Peyer's patch (tissue), 4 donors: ENCODE measurements at regions not wholly inside any gene's neighbourhood (a gene's known extent, or its start where the extent isn't known, plus 50 kb on each side); places are given as distances from the start of the nearest gene placed in this dataset.

ENCODE experiments used
- DNase-seq, 3 donors: peaks; one replicate each; pipeline ENCODE4 v3.0.0-alpha.2; 2017 to 2019
- H3K27ac ChIP-seq, 4 donors: fragments of 200-600 bp; sonication (generic); one replicate each; pipeline ENCODE4 v1.5.1; 2016 to 2019
- H3K27me3 ChIP-seq, 2 donors: fragments of 200-600 bp; sonication (generic); one replicate each; pipeline ENCODE4 v1.5.1; 2019
- H3K36me3 ChIP-seq, 3 donors: fragments of 200-600 bp; sonication (generic); one replicate each; pipeline ENCODE4 v1.5.1; 2016 to 2019
- H3K4me1 ChIP-seq, 4 donors: fragments of 200-600 bp; sonication (generic); one replicate each; pipeline ENCODE4 v1.5.1; 2016 to 2019
- H3K4me3 ChIP-seq, 4 donors: fragments of 200-600 bp; sonication (generic); 1 replicate in 3 of 4; 2 replicates in 1 of 4; pipeline ENCODE4 v1.5.1; 2016 to 2019; ENCODE audit warnings: mild to moderate bottlenecking in 1 of 4
- H3K9me3 ChIP-seq, 4 donors: fragments of 200-600 bp; sonication (generic); one replicate each; pipeline ENCODE4 v1.5.1; 2016 to 2019; ENCODE audit warnings: mild to moderate bottlenecking in 1 of 4
- CTCF ChIP-seq, 6 experiments: fragments of 450-650 bp in 4 of 6; fragments of 200-600 bp in 2 of 6; sonication (generic) in 1 of 6; IDR thresholded peaks; one replicate each; pipeline ENCODE4 v1.5.1; 2017 to 2019; ENCODE audit warnings: antibody characterized with exemption in 6 of 6, mild to moderate bottlenecking in 3 of 6, moderate library complexity in 1 of 6
- POLR2A ChIP-seq, 2 donors: fragments of 450-650 bp; IDR thresholded peaks; one replicate each; pipeline ENCODE4 v1.5.1; 2017; ENCODE audit warnings: antibody characterized with exemption in 2 of 2, mild to moderate bottlenecking in 2 of 2, moderate library complexity in 2 of 2

- TF ChIP-seq POLR2A (IDR thresholded peaks at IDR 0.05) (no peak), CTCF (IDR thresholded peaks at IDR 0.05) (no peak)
- Histone ChIP-seq H3K36me3 (no peaks in the 10 kb centered on the region), H3K9me3 (no peaks in the 10 kb centered on the region), H3K27ac (no peak overlapping the region), H3K4me3 (no peak overlapping the region), H3K4me1 (no peaks in the 10 kb centered on the region), H3K27me3 (no peaks in the 10 kb centered on the region)
- no peak for DNase-seq
These were observed 368.8 kb downstream of the ADRA2A start for GRCh38 chr10:111445667-111446066.

GRCh38 chr10:111446966-111447365 is 370.1 kb downstream of the ADRA2A start:
- Histone ChIP-seq H3K4me3 (no peak overlapping the region), H3K9me3 (no peaks in the 10 kb centered on the region), H3K27ac (no peak overlapping the region), H3K4me1 (no peaks in the 10 kb centered on the region), H3K36me3 (no peaks in the 10 kb centered on the region), H3K27me3 (no peaks in the 10 kb centered on the region)
- no peak for TF ChIP-seq CTCF (IDR thresholded peaks at IDR 0.05)
- no peak for TF ChIP-seq POLR2A (IDR thresholded peaks at IDR 0.05)
- no peak for DNase-seq

GRCh38 chr10:111452153-111452552 is 375.3 kb downstream of the ADRA2A start:
- TF ChIP-seq POLR2A (IDR thresholded peaks at IDR 0.05) (no peak), CTCF (IDR thresholded peaks at IDR 0.05) (no peak)
- no peaks in the 10 kb centered on the region for H3K36me3 ChIP-seq

DNA sequence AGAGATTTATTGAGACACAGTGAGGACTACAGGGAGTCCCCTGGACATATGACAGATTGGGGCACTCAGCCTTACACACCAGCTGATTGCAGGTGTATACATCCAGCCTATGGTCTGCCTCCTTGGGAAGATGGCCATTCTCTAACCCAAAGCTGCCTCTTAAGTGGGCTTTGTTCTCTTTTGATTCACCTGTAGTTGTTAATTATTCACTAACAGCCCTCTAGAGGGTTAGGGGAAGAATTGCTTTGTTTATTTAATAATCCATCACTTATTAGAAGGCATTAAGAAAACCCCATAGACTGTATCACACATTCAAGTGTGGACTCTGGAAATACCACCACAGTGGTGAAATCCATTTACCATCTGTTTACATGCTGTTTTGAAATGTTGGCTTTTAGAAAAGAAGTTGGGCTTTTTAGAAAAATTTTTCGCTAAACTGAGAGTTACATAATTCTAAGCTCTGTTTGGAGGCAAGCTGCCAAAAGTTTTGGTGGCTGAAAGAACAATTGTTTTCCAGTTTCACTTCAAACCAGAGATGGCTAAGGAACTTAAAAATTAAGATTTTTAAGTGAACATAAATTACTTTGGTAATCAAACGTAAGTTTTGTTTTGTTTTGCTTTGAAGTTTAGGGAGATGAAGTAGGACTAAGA is 379.1 kb downstream of the ADRA2A start:
- H3K27me3 ChIP-seq = no peaks in the 10 kb centered on the region
- no peaks in the 10 kb centered on the region for H3K9me3 ChIP-seq
- DNase-seq = no peak
- TF ChIP-seq CTCF (IDR thresholded peaks at IDR 0.05) = no peak
- no peak for TF ChIP-seq POLR2A (IDR thresholded peaks at IDR 0.05)
- no peak overlapping the region for H3K27ac ChIP-seq
- H3K4me3 ChIP-seq = no peak overlapping the region
- no peaks in the 10 kb centered on the region for H3K4me1 ChIP-seq
- H3K36me3 ChIP-seq = no peaks in the 10 kb centered on the region

More at GRCh38 chr10:111452153-111452552, 375.3 kb downstream of the ADRA2A start:
- DNase-seq = no peak
- Histone ChIP-seq H3K27me3 (no peaks in the 10 kb centered on the region), H3K4me3 (no peak overlapping the region), H3K4me1 (no peaks in the 10 kb centered on the region), H3K9me3 (no peaks in the 10 kb centered on the region), H3K27ac (no peak overlapping the region)

DNA sequence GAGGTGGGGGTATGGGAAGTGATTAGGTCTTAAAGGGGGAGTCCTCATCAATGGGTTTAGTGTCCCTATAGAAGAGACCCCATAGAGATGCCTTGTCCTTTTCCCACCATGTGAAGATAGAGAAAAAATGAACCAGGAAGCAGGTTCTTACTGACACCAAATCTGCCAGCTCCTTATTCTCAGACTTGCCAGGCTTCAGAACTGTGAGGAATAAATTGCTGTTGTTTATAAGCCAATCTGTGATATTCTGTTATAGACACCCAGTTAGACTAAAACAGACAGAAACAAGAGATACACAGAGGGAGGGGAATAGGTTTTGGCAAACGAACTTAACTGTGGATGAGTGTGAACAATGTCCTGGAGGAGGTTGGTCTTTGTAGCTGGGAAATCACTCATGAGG is 381.4 kb downstream of the ADRA2A start:
- Histone ChIP-seq H3K27me3 (no peaks in the 10 kb centered on the region), H3K4me3 (no peak overlapping the region), H3K27ac (no peak overlapping the region), H3K9me3 (peaks cover 0 to 2% (median 0%) of the 10 kb centered on the region in 4 donors), H3K36me3 (no peaks in the 10 kb centered on the region), H3K4me1 (no peaks in the 10 kb centered on the region)
- DNase-seq = no peak
- TF ChIP-seq POLR2A (IDR thresholded peaks at IDR 0.05) = no peak
- no peak for TF ChIP-seq CTCF (IDR thresholded peaks at IDR 0.05)

- no peaks in the 10 kb centered on the region for H3K36me3 ChIP-seq
- TF ChIP-seq CTCF (IDR thresholded peaks at IDR 0.05) = no peak
- TF ChIP-seq POLR2A (IDR thresholded peaks at IDR 0.05) = no peak
- H3K4me1 ChIP-seq = no peaks in the 10 kb centered on the region
- peaks cover 0 to 5% (median 0%) of the 10 kb centered on the region in 4 donors for H3K9me3 ChIP-seq
- no peaks in the 10 kb centered on the region for H3K27me3 ChIP-seq
- no peak overlapping the region for H3K27ac ChIP-seq
- no peak overlapping the region for H3K4me3 ChIP-seq
- DNase-seq = no peak
These were observed 383.1 kb downstream of the ADRA2A start for GRCh38 chr10:111459967-111460366.
